OCI-LY7 (cell line): ENCODE measurements at regions not wholly inside any gene's neighbourhood (a gene's known extent, or its start where the extent isn't known, plus 50 kb on each side); places are given as distances from the start of the nearest gene placed in this dataset.

Experiments used
- BruUV-seq: library from RNA; stranded (reverse); fragments of 400-500 nt; replicated peaks from 2 replicates; lab custom pipeline; 2021; lab: Mats Ljungman, UMichigan
- CTCF ChIA-PET: fragments of 300-600 bp; sonication (Branson Sonifier 250); formaldehyde crosslinking; loops from one replicate; lab custom pipeline; 2022; ENCODE audit warnings: antibody characterized with exemption; ENCODE audit not compliant: unreplicated experiment; lab: Charles Lee
- POLR2A ChIA-PET: fragments of 300-600 bp; sonication (Branson Sonifier 250); formaldehyde crosslinking; loops from one replicate; lab custom pipeline; 2022; ENCODE audit warnings: antibody characterized with exemption; lab: Charles Lee
- DNase-seq: peaks from one replicate; pipeline ENCODE4 v3.0.0-alpha.2; 2015; ENCODE audit warnings: low spot score
- H2AFZ ChIP-seq: fragments of 200-600 bp; sonication (generic), shearing (Covaris generic); 2 replicates; pipeline ENCODE4 v1.6.1; 2014; ENCODE audit warnings: mild to moderate bottlenecking, antibody characterized with exemption, low read length, moderate library complexity
- H3K27ac ChIP-seq: fragments of 200-600 bp; sonication (generic); 2 replicates; pipeline ENCODE4 v1.5.1; 2014; ENCODE audit warnings: mixed run types, low read depth, mild to moderate bottlenecking, moderate library complexity, low read length, inconsistent platforms; ENCODE audit not compliant: poor library complexity, severe bottlenecking
- H3K36me3 ChIP-seq: fragments of 200-600 bp; sonication (generic); 2 replicates; pipeline ENCODE4 v1.6.1; 2014; ENCODE audit warnings: mild to moderate bottlenecking, antibody characterized with exemption, low read length, moderate library complexity, mixed read lengths; ENCODE audit not compliant: insufficient read depth
- H3K4me1 ChIP-seq: fragments of 200-600 bp; sonication (generic); 2 replicates; pipeline ENCODE4 v1.5.1; 2014; ENCODE audit warnings: mild to moderate bottlenecking, low read length; ENCODE audit not compliant: insufficient read depth, poor library complexity, severe bottlenecking
- H3K4me2 ChIP-seq: fragments of 200-600 bp; sonication (generic); 2 replicates; pipeline ENCODE4 v1.6.1; 2014; ENCODE audit warnings: mild to moderate bottlenecking, low read length
- H3K4me3 ChIP-seq: fragments of 200-600 bp; sonication (generic); 2 replicates; pipeline ENCODE4 v1.5.1; 2014; ENCODE audit warnings: mild to moderate bottlenecking, low read depth, low read length; ENCODE audit not compliant: poor library complexity, severe bottlenecking
- H3K79me2 ChIP-seq: fragments of 200-600 bp; sonication (generic); 2 replicates; pipeline ENCODE4 v1.6.1; 2016; ENCODE audit warnings: low read depth, mild to moderate bottlenecking, low read length, moderate library complexity, mixed read lengths; ENCODE audit not compliant: insufficient read depth
- H3K9me2 ChIP-seq: fragments of 200-600 bp; sonication (generic); 2 replicates; pipeline ENCODE4 v1.6.1; 2016; ENCODE audit warnings: mild to moderate bottlenecking, low read length, mixed read lengths; ENCODE audit not compliant: insufficient read depth
- H3K9me3 ChIP-seq: fragments of 200-600 bp; sonication (generic); 2 replicates; pipeline ENCODE4 v1.6.1; 2014; ENCODE audit warnings: mild to moderate bottlenecking, mixed run types, low read length, mixed read lengths
- H4K20me1 ChIP-seq: fragments of 200-600 bp; sonication (generic); 2 replicates; pipeline ENCODE4 v1.6.1; 2014; ENCODE audit warnings: mild to moderate bottlenecking, antibody characterized with exemption, low read length, moderate library complexity, mixed read lengths; ENCODE audit not compliant: insufficient read depth
- EZH2phosphoT487 ChIP-seq: fragments of 200-600 bp; sonication (generic); IDR thresholded peaks from 2 replicates; pipeline ENCODE4 v1.6.1; 2018; ENCODE audit warnings: low read depth, borderline replicate concordance, mild to moderate bottlenecking, mixed run types, antibody characterized with exemption, low read length, moderate library complexity, mixed read lengths
- intact Hi-C: fragments of 100-400 bp; cut with micrococcal nuclease; formaldehyde crosslinking; loops from one replicate; pipeline ENCODE4 v1.10.0; 2022; ENCODE audit not compliant: unreplicated experiment
- TF ChIP-seq, protein P1 (sequence below): fragments of 200-600 bp; sonication (generic); conservative IDR thresholded peaks from 2 replicates; pipeline ENCODE4 v1.5.1; 2014; ENCODE audit warnings: mild to moderate bottlenecking, antibody characterized with exemption, low read length, moderate library complexity, mixed read lengths

DNA sequence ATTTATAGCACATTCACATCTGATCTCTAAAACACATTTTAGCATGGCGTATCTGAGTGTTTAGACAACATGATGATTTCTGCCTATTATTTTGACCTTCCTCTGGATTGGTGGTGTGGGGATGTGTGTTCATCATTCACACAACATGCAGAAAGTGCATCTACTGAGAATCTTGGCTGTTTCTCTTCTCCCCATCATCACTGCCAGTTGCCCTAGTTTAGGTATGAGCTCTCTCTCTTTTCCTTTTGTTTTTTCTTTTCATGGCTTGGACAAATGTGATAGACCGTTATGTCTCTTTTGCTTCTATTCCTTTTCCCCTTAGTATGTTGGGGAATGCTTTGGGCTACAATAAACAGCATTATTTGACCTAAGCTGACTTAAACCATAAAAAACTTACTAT lies 239.2 kb upstream of the FZD8 start:
- TF ChIP-seq EZH2phosphoT487 = no peak
- TF ChIP-seq, protein P1, sequence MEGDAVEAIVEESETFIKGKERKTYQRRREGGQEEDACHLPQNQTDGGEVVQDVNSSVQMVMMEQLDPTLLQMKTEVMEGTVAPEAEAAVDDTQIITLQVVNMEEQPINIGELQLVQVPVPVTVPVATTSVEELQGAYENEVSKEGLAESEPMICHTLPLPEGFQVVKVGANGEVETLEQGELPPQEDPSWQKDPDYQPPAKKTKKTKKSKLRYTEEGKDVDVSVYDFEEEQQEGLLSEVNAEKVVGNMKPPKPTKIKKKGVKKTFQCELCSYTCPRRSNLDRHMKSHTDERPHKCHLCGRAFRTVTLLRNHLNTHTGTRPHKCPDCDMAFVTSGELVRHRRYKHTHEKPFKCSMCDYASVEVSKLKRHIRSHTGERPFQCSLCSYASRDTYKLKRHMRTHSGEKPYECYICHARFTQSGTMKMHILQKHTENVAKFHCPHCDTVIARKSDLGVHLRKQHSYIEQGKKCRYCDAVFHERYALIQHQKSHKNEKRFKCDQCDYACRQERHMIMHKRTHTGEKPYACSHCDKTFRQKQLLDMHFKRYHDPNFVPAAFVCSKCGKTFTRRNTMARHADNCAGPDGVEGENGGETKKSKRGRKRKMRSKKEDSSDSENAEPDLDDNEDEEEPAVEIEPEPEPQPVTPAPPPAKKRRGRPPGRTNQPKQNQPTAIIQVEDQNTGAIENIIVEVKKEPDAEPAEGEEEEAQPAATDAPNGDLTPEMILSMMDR = no peak
- Histone ChIP-seq H3K9me2 (no peaks in the 10 kb centered on the region), H4K20me1 (no peaks in the 10 kb centered on the region), H3K4me1 (no peaks in the 10 kb centered on the region), H3K36me3 (no peaks in the 10 kb centered on the region), H3K9me3 (no peaks in the 10 kb centered on the region), H3K79me2 (no peaks in the 10 kb centered on the region), H3K4me3 (no peak overlapping the region), H3K27ac (no peak overlapping the region), H2AFZ (no peak overlapping the region), H3K4me2 (no peak overlapping the region)
- no TSS peak for BruUV-seq
- intact Hi-C loops = no loop called here
- CTCF ChIA-PET = no interaction called here
- POLR2A ChIA-PET = interaction anchor here (0.7 kb wide), 1 partner anchor 539 kb away, joined by 3 read pairs; no protein-coding TSS in a partner anchor
- no peak for DNase-seq

DNA sequence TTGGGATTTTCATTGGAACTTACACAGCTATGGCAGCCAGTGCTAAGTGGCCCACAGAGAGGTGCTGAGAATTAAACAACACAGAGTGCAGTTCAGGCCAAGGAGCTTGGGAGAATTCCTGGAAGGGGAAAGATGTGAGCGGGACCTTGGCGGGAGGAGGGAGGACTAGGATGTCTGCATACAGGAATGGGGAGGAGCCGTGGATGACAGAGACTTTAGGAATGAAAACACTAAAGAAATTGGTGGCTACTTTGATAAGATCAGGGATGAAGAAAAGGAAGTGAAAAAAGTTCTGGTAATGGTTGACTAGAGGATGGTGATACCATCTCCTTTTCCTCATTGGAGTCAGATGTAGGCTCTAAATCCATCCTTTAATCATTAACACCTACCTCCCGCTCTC lies 234.2 kb upstream of the FZD8 start:
- Histone ChIP-seq H3K36me3 (no peaks in the 10 kb centered on the region), H4K20me1 (no peaks in the 10 kb centered on the region), H3K27ac (no peak overlapping the region), H3K4me1 (no peaks in the 10 kb centered on the region), H3K4me2 (no peak overlapping the region), H3K79me2 (no peaks in the 10 kb centered on the region), H2AFZ (no peak overlapping the region), H3K4me3 (no peak overlapping the region), H3K9me3 (no peaks in the 10 kb centered on the region), H3K9me2 (no peaks in the 10 kb centered on the region)
- CTCF ChIA-PET = no interaction called here
- no TSS peak for BruUV-seq
- intact Hi-C loops = no loop called here
- POLR2A ChIA-PET = interaction anchor here (0.6 kb wide), 1 partner anchor 38 kb away, joined by 3 read pairs; no protein-coding TSS in a partner anchor
- DNase-seq = no peak
- TF ChIP-seq EZH2phosphoT487 = no peak
- TF ChIP-seq, protein P1 = no peak

DNA sequence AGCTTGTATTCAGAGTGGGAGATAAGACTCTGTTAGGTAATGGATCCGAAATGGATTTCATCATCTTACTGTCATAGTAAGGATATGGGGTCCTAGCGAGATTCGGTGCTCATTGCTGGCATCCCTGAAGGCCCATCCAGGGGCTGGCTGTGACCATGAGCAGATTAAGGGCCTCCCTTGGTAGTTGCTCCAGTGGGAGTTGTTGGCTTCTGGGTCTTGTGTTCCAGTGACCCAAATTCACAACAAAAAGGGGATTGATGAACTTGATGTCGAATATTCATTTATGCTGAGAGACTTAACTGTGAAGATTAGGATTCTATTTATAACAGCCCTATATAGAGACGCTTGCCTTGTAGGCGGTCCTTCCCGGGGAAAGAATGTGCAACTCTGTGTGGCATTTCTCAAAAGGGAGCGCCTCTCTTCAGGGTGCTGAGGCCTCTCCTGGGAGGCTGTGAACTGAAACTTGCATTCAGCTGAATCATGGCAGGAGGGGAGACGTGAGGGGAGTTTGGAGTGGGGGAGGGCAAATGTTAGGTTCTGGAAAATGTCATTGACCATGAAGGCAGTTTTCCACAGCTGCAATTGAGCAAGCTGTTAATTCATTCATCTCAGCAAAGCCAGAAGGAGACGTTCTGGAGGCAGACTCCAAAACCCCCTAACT lies 233.1 kb upstream of the FZD8 start:
- no peak overlapping the region for H2AFZ ChIP-seq
- no peak for DNase-seq
- no peak for TF ChIP-seq EZH2phosphoT487
- TF ChIP-seq, protein P1 = no peak
- no peaks in the 10 kb centered on the region for H3K9me3 ChIP-seq
- CTCF ChIA-PET = no interaction called here
- H3K36me3 ChIP-seq = no peaks in the 10 kb centered on the region
- intact Hi-C loops = no loop called here
- BruUV-seq = no TSS peak
- no peak overlapping the region for H3K27ac ChIP-seq
- no peaks in the 10 kb centered on the region for H3K79me2 ChIP-seq
- H4K20me1 ChIP-seq = no peaks in the 10 kb centered on the region
- POLR2A ChIA-PET = no interaction called here
- H3K4me2 ChIP-seq = no peak overlapping the region
- H3K4me3 ChIP-seq = no peak overlapping the region
- H3K4me1 ChIP-seq = no peaks in the 10 kb centered on the region
- no peaks in the 10 kb centered on the region for H3K9me2 ChIP-seq
